CD8-positive, alpha-beta memory T cell (primary cell): ENCODE measurements at regions not wholly inside any gene's neighbourhood (a gene's known extent, or its start where the extent isn't known, plus 50 kb on each side); places are given as distances from the start of the nearest gene placed in this dataset.
A peak's percentile ranks its signal among the peaks of the same experiment; 100 is the strongest.
"Not testable (repeated sequence)": the region's sequence is repeated elsewhere in the genome, so short reads cannot be mapped to it uniquely, and the experiment has no call there.

Experiments used
- CTCF ChIA-PET: fragments of 350-600 bp; sonication (Branson Sonifier 250); formaldehyde crosslinking; loops from one replicate; lab custom pipeline; 2021; ENCODE audit warnings: antibody characterized with exemption; lab: Charles Lee
- POLR2A ChIA-PET: fragments of 350-600 bp; sonication (Branson Sonifier 250); formaldehyde crosslinking; loops from one replicate; lab custom pipeline; 2021; ENCODE audit warnings: antibody characterized with exemption; lab: Charles Lee
- DNase-seq, 5 donors: peaks; one replicate each; pipeline versions ENCODE4 v3.0.0 to v3.0.0-alpha.2; 2020 to 2022; ENCODE audit warnings: mixed read lengths in 1 of 5
- H3K27ac ChIP-seq: one replicate; pipeline ENCODE4 v1.7.0; 2013; ENCODE audit warnings: low read depth, mild to moderate bottlenecking, low read length, moderate library complexity
- H3K27me3 ChIP-seq: 2 replicates; pipeline ENCODE4 v1.7.0; 2013; ENCODE audit warnings: low read length, mild to moderate bottlenecking; ENCODE audit not compliant: insufficient read depth, poor library complexity, severe bottlenecking
- H3K36me3 ChIP-seq: 2 replicates; pipeline ENCODE4 v1.7.0; 2013; ENCODE audit warnings: mild to moderate bottlenecking, low read length, moderate library complexity; ENCODE audit not compliant: insufficient read depth
- H3K4me1 ChIP-seq: 2 replicates; pipeline ENCODE4 v1.7.0; 2013; ENCODE audit warnings: mild to moderate bottlenecking, low read length, moderate library complexity; ENCODE audit not compliant: insufficient read depth
- H3K4me3 ChIP-seq: 2 replicates; pipeline ENCODE4 v1.7.0; 2013; ENCODE audit warnings: mild to moderate bottlenecking, low read length
- H3K9me3 ChIP-seq: 2 replicates; pipeline ENCODE4 v1.7.0; 2013; ENCODE audit warnings: mild to moderate bottlenecking, low read length
- H3K27ac Mint-ChIP-seq, 8 donors: one replicate each; pipeline ENCODE4 v1.8.0; 2020 to 2021; ENCODE audit warnings: mixed read lengths in 8 of 8, mild to moderate bottlenecking in 6 of 8, inconsistent platforms in 3 of 8, moderate library complexity in 3 of 8
- H3K27me3 Mint-ChIP-seq, 2 donors: one replicate each; pipeline ENCODE4 v1.8.0; 2020 to 2021; ENCODE audit warnings: mixed read lengths in 2 of 2, mild to moderate bottlenecking in 1 of 2, moderate library complexity in 1 of 2
- H3K36me3 Mint-ChIP-seq, 3 donors: one replicate each; pipeline ENCODE4 v1.8.0; 2020 to 2021; ENCODE audit warnings: mixed read lengths in 3 of 3, inconsistent platforms in 1 of 3, mild to moderate bottlenecking in 1 of 3
- H3K4me1 Mint-ChIP-seq, 3 donors: one replicate each; pipeline ENCODE4 v1.8.0; 2020 to 2021; ENCODE audit warnings: mixed read lengths in 3 of 3, inconsistent platforms in 1 of 3, mild to moderate bottlenecking in 1 of 3
- H3K4me3 Mint-ChIP-seq, 7 donors: one replicate each; pipeline ENCODE4 v1.8.0; 2020 to 2021; ENCODE audit warnings: mixed read lengths in 7 of 7, mild to moderate bottlenecking in 6 of 7, moderate library complexity in 4 of 7, inconsistent platforms in 2 of 7
- H3K9me3 Mint-ChIP-seq, 5 donors: one replicate each; pipeline ENCODE4 v1.8.0; 2020 to 2022; ENCODE audit warnings: mixed read lengths in 5 of 5, mild to moderate bottlenecking in 3 of 5, moderate library complexity in 2 of 5, inconsistent platforms in 1 of 5

- H3K4me1 ChIP-seq, result peaks cover 3% of the 10 kb centered on the region
- H3K9me3 Mint-ChIP-seq, result peaks cover 23 to 30% (median 29%) of the 10 kb centered on the region in 5 donors
- DNase-seq, result no peak
- peaks cover 4 to 7% (median 5%) of the 10 kb centered on the region in 3 donors for H3K4me1 Mint-ChIP-seq
- H3K27ac Mint-ChIP-seq, result no peak overlapping the region
- H3K27ac ChIP-seq, result no peak overlapping the region
- peaks cover 1 to 35% (median 7%) of the 10 kb centered on the region in 3 donors for H3K36me3 Mint-ChIP-seq
- no peaks in the 10 kb centered on the region for H3K27me3 Mint-ChIP-seq
- H3K4me3 ChIP-seq, result no peak overlapping the region
- ChIA-PET POLR2A (no interaction called here), CTCF (no interaction called here)
- H3K27me3 ChIP-seq, result no peaks in the 10 kb centered on the region
- no peaks in the 10 kb centered on the region for H3K36me3 ChIP-seq
- H3K9me3 ChIP-seq, result no peaks in the 10 kb centered on the region
- H3K4me3 Mint-ChIP-seq, result no peak overlapping the region
These were observed 232.0 kb downstream of the RAP2B start for GRCh38 chr3:153394017-153394416.

DNA sequence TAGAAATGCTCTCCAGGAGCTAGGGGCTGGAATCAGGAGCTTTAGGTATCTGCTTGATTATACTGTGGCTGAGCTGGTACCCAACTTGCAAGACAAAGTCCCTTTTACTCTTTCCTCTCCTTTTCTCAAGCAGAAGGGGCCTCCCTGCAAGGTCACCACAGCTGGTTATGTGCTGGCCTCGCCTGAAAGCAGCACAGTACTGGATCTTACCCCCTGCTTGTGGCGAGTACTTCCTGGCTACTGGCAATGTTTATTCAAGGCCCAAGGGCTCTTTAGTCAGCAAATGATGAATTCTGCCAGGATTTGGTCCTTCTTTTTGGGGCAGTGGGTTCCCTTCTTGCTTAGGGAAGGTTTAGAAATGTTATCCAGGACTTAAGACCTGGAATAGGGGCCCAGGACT is 234.6 kb downstream of the RAP2B start:
- H3K4me3 ChIP-seq, result no peak overlapping the region
- H3K9me3 ChIP-seq, result no peaks in the 10 kb centered on the region
- DNase-seq, result no peak
- H3K27me3 ChIP-seq, result no peaks in the 10 kb centered on the region
- H3K9me3 Mint-ChIP-seq, result peaks cover 23 to 30% (median 29%) of the 10 kb centered on the region in 5 donors
- peaks cover 19 to 31% (median 29%) of the 10 kb centered on the region in 3 donors for H3K4me1 Mint-ChIP-seq
- H3K27me3 Mint-ChIP-seq, result no peaks in the 10 kb centered on the region
- peaks cover 20% of the 10 kb centered on the region for H3K4me1 ChIP-seq
- H3K36me3 Mint-ChIP-seq, result peaks cover 1 to 35% (median 7%) of the 10 kb centered on the region in 3 donors
- ChIA-PET POLR2A (no interaction called here), CTCF (no interaction called here)
- H3K4me3 Mint-ChIP-seq, result no peak overlapping the region
- no peak overlapping the region for H3K27ac ChIP-seq
- no peaks in the 10 kb centered on the region for H3K36me3 ChIP-seq
- no peak overlapping the region for H3K27ac Mint-ChIP-seq

DNA sequence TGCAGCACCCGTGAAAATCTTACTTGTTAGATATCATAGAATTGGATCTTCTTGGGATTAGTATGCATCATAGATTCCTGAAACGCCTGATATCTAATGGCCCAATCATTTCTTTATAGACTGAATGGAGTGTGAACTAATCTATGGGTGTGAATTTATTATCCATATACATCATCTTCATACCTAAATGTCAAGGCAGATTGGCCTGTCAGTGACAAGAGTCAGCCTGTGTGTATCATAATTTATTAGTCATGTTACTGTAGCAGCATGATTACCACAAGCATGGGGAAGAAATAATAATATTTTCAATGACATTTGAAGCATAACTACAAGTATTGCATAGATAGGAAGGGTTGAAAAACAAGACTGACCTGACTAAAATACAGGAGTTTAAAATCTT is 235.8 kb downstream of the RAP2B start:
- H3K4me1 Mint-ChIP-seq, result peaks cover 19 to 31% (median 29%) of the 10 kb centered on the region in 3 donors
- peaks cover 1 to 27% (median 7%) of the 10 kb centered on the region in 3 donors for H3K36me3 Mint-ChIP-seq
- H3K36me3 ChIP-seq, result no peaks in the 10 kb centered on the region
- ChIA-PET POLR2A (no interaction called here), CTCF (no interaction called here)
- H3K9me3 ChIP-seq, result no peaks in the 10 kb centered on the region
- H3K4me1 ChIP-seq, result peaks cover 20% of the 10 kb centered on the region
- no peak overlapping the region for H3K4me3 ChIP-seq
- no peaks in the 10 kb centered on the region for H3K27me3 ChIP-seq
- H3K27ac ChIP-seq, result no peak overlapping the region
- H3K9me3 Mint-ChIP-seq, result peaks cover 16 to 27% (median 22%) of the 10 kb centered on the region in 5 donors
- no peaks in the 10 kb centered on the region for H3K27me3 Mint-ChIP-seq
- no peak overlapping the region for H3K4me3 Mint-ChIP-seq
- DNase-seq, result no peak
- no peak overlapping the region for H3K27ac Mint-ChIP-seq

DNA sequence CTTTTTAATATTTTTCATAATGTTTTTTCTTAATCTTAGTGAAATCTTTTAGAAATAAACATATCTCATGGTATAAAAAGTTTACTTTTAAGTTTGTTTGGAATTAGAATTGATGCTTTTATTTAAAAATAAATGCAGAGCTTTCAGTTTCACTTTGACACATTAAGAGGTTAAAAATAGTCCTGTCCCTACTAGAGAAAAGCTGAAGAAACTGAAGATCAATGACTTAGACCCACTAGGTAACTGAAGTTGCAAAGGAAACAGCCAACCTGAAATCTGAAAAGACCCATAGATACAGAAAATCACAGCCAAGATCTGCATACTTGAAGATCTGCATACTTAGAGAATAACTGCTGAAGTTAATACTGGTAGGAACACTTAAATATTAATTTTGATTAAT is 237.6 kb downstream of the RAP2B start:
- H3K9me3 Mint-ChIP-seq, result peaks cover under 1 to 12% (median 5%) of the 10 kb centered on the region in 5 donors
- Histone ChIP-seq H3K27ac (no peak overlapping the region), H3K9me3 (no peaks in the 10 kb centered on the region), H3K4me3 (no peak overlapping the region), H3K4me1 (peaks cover 20% of the 10 kb centered on the region), H3K27me3 (no peaks in the 10 kb centered on the region), H3K36me3 (no peaks in the 10 kb centered on the region)
- ChIA-PET POLR2A (no interaction called here), CTCF (no interaction called here)
- DNase-seq, result peak in 1 of 5 donors; percentile 2
- H3K36me3 Mint-ChIP-seq, result peaks cover 0 to 11% (median 1%) of the 10 kb centered on the region in 3 donors
- H3K27me3 Mint-ChIP-seq, result no peaks in the 10 kb centered on the region
- peaks cover 19 to 31% (median 29%) of the 10 kb centered on the region in 3 donors for H3K4me1 Mint-ChIP-seq
- H3K4me3 Mint-ChIP-seq, result peak overlapping the region in 3 of 7 donors; percentile 7 to 52 (median 9)
- peak overlapping the region in 1 of 8 donors; percentile 14 for H3K27ac Mint-ChIP-seq

DNA sequence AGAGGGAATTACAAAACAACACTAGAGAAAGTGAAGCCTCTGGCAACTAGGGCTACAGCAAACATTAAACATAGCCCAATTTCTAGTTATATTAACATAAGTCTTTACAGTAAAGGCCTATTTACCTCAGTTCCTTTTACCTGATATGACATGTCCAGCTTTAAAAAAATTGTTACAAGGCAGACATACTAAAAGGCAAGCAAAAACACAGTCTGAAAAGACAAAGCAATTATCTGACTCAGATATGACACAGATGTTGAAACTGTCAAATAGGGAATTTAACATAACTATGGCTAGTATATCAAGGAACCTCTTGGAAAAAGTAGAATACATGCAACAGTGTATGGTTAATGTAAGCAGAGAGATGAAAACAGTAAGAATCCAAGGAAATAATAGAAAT is 238.6 kb downstream of the RAP2B start:
- Mint-ChIP-seq H3K27me3 (no peaks in the 10 kb centered on the region), H3K9me3 (peaks cover 0 to 5% (median 0%) of the 10 kb centered on the region in 5 donors), H3K27ac (no peak overlapping the region), H3K4me1 (peaks cover 19 to 31% (median 29%) of the 10 kb centered on the region in 3 donors), H3K36me3 (peaks cover 0 to 6% (median 0%) of the 10 kb centered on the region in 3 donors), H3K4me3 (no peak overlapping the region)
- Histone ChIP-seq H3K27me3 (no peaks in the 10 kb centered on the region), H3K4me1 (peaks cover 20% of the 10 kb centered on the region), H3K27ac (no peak overlapping the region), H3K4me3 (no peak overlapping the region), H3K9me3 (no peaks in the 10 kb centered on the region), H3K36me3 (no peaks in the 10 kb centered on the region)
- POLR2A ChIA-PET, result no interaction called here
- CTCF ChIA-PET, result no interaction called here
- DNase-seq, result no peak

DNA sequence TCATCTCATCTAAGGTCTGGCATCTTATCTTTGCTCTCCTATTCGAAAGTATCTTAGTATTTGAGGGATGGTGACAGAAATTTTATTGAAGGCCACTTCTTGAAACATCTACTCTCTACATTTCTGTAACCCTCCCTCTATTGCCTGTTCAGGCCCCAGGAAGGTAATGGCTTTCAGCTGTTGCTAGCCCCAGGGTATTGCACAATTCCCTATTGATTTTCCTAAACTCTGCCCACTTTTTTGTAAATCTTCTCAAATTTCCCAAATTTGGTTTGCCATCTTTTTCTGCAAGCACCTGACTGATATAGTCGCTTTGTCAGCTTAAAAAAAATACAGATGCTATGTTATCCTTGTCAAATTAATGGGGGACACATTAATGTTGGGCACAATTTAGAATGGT is 242.1 kb downstream of the RAP2B start:
- H3K36me3 ChIP-seq, result no peaks in the 10 kb centered on the region
- peaks cover 13 to 23% (median 22%) of the 10 kb centered on the region in 3 donors for H3K4me1 Mint-ChIP-seq
- peaks cover 0 to 3% (median 3%) of the 10 kb centered on the region in 3 donors for H3K36me3 Mint-ChIP-seq
- no peak for DNase-seq
- CTCF ChIA-PET, result no interaction called here
- H3K27me3 Mint-ChIP-seq, result peaks cover 0 to 3% of the 10 kb centered on the region in 2 donors
- no peak overlapping the region for H3K4me3 ChIP-seq
- H3K4me1 ChIP-seq, result peaks cover 15% of the 10 kb centered on the region
- no peaks in the 10 kb centered on the region for H3K27me3 ChIP-seq
- H3K4me3 Mint-ChIP-seq, result no peak overlapping the region
- no peaks in the 10 kb centered on the region for H3K9me3 ChIP-seq
- H3K27ac ChIP-seq, result no peak overlapping the region
- H3K9me3 Mint-ChIP-seq, result no peaks in the 10 kb centered on the region
- no peak overlapping the region for H3K27ac Mint-ChIP-seq
- POLR2A ChIA-PET, result no interaction called here

GRCh38 chr3:153405320-153405719 is 243.3 kb downstream of the RAP2B start:
- H3K9me3 ChIP-seq, H3K27me3 Mint-ChIP-seq, H3K27ac Mint-ChIP-seq, CTCF ChIA-PET, H3K27ac ChIP-seq, H3K27me3 ChIP-seq, H3K4me1 ChIP-seq, POLR2A ChIA-PET, H3K36me3 Mint-ChIP-seq, H3K4me3 Mint-ChIP-seq, H3K36me3 ChIP-seq, DNase-seq, H3K9me3 Mint-ChIP-seq, H3K4me3 ChIP-seq: not testable (repeated sequence)
- peaks cover 10 to 13% (median 13%) of the 10 kb centered on the region in 3 donors for H3K4me1 Mint-ChIP-seq

DNA sequence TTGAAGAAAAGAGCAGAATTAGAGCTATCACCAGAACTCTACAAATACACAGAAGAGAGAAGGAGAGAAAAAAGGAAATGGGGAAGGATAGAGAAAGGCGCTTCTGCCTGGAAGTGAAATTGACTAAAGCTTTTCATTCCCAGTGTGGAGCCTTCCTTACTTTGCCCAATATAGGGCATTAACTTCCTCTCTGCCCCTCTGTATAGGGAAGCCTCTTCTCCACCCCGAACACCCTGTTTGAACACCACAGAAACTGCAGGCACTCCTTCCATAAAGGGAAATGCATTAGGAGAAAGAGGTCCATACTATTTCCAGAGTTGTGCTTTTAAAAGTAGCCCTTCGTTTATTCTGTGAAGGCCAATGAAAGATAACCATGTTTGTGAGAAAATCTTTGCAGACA is 248.5 kb downstream of the RAP2B start:
- H3K9me3 ChIP-seq, result no peaks in the 10 kb centered on the region
- H3K4me1 ChIP-seq, result no peaks in the 10 kb centered on the region
- H3K4me3 ChIP-seq, result no peak overlapping the region
- no peak for DNase-seq
- H3K27ac ChIP-seq, result no peak overlapping the region
- ChIA-PET CTCF (no interaction called here), POLR2A (no interaction called here)
- Mint-ChIP-seq H3K4me1 (peaks cover 5 to 8% (median 5%) of the 10 kb centered on the region in 3 donors), H3K27me3 (peaks cover 0 to 3% of the 10 kb centered on the region in 2 donors), H3K9me3 (no peaks in the 10 kb centered on the region), H3K36me3 (peaks cover 0 to 3% (median 3%) of the 10 kb centered on the region in 3 donors), H3K27ac (no peak overlapping the region), H3K4me3 (no peak overlapping the region)
- H3K27me3 ChIP-seq, result no peaks in the 10 kb centered on the region
- no peaks in the 10 kb centered on the region for H3K36me3 ChIP-seq
